SIG-M5 (cell line): ENCODE measurements at regions not wholly inside any gene's neighbourhood (a gene's known extent, or its start where the extent isn't known, plus 50 kb on each side); places are given as distances from the start of the nearest gene placed in this dataset.

Experiments used
- DNase-seq: peaks from one replicate; lab custom pipeline; 2025; lab: John Stamatoyannopoulos, UW

DNA sequence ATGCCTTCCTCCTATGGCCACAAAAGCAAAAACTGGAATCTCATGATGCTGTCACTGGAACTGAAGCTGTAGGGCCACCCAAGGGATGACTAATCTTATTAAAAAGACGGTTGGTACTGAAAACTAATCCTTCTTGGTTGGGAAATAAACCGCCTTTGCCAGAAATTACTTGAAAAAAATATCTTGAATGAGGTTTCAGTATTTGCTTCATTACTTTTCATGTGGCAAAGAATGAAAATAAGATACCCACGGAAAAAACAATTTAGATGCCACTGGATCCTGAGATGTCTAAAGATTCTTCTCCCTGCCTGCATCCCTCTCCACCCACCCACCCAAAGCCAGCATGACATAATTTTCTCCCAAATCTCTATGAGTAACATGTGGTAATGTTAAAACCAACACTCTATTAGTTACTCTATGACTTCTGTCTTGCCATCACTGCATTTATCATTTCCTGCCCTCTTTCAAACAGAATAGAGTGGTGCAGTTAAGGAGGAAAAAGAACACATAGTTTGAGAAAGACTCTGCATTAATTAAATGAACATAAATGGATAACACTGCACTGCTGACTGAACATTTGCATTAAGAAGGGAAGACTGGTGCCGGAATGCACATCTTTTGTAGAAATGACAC lies 111.8 kb upstream of the DPH6 start:
- DNase-seq, result no peak

DNA sequence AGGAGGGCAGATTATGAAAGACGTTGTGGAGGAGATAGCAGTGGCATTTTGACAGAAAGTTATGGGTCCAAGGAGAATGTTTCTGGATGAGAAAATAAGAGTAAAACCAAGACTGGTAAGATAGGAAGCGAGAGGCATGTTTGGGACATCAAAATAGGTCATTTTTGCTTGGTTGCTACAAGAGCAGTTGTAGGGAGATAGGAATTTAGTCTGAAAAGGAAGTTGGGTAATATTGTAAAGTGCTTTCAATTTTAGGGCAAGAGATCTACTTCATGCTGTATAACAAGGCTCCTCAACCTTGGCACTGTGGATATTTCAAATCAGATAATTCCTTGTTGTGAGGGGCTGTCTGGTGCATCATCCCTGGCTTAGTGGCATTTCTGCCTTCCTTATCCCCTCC lies 118.0 kb upstream of the DPH6 start:
- DNase-seq, result no peak

DNA sequence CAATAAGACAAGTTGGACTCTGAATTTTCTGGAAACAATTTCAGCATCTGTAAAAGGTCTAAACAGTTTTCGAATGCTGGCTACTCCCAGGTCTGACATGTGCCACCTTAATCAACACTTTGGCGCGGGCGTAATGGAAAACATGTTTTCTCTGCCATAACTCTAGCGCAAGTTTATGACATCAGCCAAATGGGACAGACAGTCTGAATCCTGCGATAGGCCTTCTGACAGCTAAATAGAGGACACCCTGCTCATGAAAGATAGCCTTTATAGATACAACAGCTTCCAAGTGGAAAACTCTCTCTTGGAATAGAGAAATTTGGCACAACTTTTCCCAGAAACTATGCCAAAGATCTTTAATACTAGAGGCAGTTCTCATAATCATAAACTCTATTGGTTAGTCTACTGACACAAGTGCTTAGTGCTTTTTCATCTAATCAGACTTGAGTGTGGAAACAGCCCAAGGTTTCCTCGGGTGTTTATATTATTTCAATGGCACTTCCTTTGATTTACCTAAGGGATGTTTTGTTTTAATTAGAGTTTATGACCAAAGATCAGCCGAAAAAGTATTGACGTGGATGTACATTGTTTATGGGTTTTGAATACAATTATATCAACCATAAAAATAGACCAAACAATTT lies 120.1 kb upstream of the DPH6 start:
- no peak for DNase-seq

DNA sequence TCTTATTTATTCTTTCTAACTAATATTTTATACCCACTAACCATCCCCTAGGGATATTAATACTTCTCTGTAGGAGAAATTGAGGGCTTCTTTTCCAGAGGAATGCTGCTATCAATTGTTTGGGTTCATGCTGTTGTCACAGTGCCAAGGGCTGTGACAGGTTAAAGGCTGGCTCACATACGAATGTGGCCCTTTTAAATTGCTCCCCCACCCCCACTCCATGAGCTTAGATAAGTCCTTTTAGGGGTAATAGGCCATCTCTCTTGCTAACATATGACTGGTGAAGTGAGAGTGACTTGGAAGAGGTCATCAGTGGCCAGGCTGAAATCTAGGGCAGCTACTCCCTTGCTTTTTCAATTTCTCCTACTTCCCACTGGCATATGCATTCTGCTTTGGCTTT lies 121.9 kb upstream of the DPH6 start:
- no peak for DNase-seq

DNA sequence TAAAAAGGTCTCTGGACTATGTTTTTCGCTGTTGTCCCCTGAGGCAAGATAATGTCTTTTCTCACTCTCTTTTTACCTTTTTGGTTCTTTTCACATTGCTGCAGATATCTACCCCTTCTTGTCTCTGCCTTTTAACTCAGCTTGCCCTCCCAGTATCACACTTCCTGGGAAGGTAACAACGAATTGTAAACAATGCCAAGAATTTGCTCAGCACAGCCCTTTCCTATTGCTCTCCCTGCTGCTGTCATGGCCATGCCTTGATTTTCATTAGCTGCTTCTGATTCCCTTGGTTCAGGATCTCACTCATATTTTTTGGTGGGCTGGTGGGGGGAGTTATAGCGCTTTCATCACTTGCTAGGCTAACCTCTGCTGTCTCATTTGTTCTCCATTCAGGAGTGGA lies 123.1 kb upstream of the DPH6 start:
- no peak for DNase-seq

DNA sequence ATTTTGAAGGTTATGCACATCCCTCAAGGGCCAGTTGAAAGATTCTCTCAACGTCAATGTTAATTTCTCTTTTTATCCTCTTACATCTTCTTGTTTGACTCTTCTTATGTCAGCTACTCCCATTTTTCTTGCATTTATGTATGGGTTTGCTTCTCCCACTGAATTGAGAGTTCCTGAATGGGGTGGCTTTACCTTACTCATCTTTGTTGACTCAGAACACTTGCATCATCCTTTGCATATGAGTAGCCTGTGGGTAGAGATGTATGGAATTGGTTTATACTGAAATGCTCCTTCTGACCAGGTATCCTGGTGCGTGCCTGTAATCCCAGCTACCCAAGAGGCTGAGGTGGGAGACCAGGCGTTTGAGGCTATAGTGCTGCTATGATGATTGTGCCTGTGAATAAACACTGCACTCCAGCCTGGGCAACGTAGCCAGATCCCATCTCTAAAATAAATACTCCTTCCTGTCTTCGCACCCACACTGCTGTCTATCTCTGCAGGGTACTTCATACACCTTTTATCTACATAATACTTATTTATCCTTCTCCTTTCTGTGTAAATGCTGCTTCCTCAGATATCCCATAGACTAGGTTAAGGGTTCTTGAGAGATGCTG lies 123.6 kb upstream of the DPH6 start:
- no peak for DNase-seq

DNA sequence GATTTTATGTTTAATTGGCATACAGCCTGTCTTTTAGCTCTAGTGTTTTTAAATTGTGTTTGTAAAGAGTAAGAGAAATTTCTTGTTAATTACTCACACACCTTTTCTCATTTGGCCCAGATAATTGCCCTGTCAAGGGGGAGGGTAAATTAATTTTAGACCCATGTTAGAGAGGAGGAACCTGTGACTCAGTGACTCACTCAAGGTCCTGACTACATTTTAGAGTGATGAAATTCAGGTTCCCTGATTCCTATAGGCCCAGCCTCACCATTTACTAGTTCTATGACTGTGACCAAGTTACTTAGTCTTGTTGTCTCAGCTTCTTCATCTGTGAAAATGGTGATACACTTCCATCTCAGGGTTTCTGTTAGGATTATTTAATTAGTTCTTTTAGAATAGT lies 125.2 kb upstream of the DPH6 start:
- no peak for DNase-seq

DNA sequence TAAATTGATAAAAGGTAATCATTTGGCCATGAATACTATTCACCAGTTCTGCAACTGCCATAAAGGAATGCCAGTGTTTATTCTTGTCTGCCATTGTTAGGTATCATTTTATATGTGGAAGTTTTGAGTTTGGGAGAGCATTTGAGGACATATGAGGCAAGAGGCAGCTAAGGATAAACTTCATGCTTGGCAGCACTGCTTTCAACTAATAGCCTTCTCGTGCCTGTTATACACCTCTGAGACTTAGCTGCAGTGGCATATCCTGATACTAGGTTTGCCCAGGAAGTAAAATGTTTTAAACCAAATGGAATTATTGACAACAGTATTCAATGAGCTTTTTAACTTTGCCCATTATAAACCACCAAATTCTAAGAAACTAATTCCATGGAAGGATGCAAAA lies 126.0 kb upstream of the DPH6 start:
- DNase-seq, result no peak

DNA sequence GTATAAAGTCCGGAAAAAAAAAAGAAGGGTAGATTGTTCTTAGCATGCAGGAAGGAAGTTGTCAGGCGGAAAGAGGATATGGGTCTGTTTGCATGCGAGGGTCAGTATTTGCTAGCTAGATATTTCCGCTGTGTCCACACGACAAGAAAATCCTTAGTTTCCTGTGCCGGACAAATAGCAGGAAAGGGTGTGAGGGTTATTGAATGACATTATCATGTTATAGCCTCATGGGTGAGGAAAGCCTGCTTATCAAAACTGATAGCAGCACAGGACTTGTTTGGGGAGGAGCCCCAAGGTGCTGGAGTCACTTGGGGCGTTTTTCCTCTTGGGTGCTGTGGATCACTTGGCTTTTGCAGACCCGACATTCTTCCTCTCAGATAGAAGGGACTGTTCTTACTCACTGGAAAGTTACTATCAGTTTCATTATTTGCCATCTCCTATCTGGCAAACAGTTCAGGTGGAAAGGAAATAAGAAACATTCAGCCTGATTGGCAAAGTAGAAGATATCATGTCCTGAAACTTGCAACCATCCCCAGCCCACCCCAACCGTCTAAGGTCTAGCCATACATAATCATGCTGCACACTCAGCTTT lies 127.2 kb upstream of the DPH6 start:
- no peak for DNase-seq

DNA sequence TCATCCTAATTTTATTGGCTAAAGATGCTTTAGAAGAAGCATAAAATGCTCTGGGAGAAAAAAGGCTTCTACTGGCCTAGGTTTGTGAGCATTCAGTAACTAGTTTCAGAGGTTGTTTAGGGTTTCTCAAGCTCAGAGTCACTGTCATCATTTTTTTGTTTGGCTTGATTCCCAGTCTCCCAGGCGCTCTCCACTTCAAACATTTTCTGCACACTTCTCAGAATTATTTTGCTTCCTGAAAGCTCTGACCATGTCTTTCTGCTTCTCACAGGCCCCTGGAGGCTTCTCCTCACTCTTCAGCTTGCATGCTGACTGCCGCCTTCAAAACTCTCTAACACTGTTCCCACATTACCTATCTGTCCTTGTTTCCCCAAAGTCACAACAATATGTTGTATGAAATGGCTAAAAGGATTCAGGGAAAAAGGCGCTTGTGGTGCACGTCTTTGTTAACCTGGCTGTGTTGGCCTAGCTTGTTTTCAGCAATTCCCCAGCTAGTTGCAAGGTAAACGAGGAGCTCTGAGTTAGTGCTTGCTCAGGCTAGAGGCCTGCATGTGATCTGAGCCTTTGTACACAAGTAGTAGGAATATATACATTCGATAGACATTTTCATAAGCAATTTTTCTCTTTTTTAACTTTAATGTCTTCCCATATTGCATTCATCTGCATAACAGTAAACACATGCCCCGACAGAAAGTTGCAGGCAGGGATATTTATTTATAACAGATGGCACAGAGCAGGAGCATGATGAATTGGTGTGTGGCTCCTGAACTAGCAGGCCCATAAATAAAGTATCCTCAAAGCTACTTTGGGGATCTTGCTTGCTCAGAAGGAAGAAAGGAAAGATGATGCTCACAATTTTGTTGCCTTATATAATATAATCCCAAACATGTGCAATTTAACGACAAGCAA lies 129.2 kb upstream of the DPH6 start:
- DNase-seq, result no peak

DNA sequence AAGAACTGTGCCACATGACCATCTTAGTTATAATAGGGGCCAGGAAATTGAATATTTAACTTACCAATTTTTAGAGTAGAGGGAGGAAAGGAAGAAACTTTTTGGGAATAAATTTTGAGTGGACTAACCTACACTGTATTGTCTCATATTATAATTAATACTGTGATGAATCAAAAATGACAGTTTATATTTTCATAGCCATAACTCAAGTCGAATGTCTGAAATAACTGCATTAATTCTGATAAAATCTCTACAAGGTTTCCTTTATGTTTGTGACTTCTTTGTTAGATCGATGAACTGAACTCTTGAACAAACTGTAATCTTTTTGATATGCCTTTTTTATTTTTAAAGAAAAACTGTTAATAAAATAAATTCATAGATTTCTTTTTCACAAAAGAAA lies 132.8 kb upstream of the DPH6 start:
- no peak for DNase-seq

DNA sequence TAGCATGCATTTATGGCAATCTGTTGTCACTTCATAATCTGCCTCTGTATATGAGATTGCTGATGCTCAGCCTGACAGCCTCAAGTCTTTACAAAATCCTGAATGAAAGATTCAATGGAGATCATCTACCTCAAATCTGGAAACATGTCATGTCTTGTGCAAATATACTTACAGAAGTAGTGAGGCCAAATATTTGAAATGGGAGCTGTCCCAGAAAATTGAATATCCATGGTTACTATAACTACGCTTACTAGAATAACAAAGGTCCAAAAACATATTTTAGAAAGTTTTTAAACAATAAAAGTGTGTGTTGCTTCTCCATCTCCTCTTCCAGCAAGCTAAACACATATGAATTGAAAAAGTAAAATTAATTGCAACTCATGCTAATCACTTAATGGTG lies 133.2 kb upstream of the DPH6 start:
- no peak for DNase-seq

DNA sequence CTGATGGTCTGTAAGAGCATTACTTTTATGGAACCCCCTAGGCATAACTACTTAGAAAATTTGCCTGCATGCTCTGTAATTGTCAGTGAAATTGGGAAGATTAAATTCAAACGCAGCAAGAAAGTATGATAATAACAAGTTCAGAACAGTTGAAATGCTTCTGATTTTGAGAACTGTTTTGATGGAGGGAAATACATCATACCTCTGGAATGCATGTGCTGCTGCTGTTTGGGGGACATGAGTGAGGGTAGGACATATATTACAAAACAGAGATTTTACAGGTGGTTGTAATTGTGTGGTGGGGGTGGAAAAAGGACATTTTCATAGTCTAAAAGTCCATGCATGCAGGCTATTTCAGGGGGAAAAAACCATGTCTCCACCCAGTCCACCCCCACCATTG lies 135.0 kb upstream of the DPH6 start:
- no peak for DNase-seq

DNA sequence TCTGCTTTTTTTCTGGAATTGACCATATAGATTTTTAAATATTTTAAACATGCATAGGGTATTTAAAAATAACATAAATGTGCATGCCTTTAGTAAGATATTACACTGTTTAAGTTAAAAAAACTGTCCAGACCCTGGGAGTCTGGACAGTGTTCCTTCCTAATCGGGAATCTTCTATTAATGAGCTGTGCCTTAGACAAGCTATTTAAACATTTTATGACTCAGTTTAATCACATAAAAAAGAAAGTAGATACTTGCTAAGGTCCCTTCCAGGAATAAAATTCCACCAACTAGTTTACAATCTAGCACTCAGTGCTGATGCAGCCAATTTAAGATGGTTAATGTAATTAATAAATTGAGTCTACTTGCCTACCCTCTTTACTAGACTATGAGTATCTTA lies 140.4 kb upstream of the DPH6 start:
- no peak for DNase-seq

DNA sequence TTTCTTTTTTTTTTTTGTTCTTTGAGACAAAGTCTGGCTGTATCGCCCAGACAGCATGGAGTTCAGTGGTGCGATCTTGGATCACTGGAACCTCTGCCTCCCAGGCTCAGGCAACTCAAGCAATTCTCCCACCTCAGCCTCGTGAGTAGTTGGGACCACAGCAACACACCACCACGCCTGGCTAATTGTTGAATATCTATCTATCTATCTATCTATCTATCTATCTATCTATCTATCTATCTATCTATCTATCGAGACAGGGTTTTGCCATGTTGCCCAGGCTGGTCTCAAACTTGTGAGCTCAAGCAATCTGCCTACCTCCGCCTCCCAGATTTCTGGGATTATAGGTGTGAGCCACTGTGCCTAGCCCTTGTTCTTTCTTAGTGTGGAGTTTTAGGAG lies 143.3 kb upstream of the DPH6 start:
- DNase-seq, result no peak

DNA sequence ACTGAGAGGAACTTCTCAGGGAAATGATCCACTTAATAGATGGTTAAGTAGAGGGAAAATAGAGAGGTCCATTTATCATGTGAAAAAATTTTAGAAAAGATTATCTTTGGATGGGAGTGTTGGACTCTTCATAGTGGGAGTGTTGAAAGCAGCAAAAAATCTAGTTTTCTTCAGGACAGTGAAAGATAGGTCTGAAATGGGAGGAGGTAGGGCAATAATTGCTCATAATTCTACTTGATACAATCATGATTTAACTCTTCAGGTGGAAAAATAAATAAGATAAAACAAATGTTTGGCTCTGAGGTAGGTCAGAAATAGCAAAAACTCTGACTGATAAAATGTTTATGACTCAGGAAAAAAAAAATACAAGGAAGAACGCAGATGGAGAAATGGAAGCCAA lies 144.1 kb upstream of the DPH6 start:
- no peak for DNase-seq

DNA sequence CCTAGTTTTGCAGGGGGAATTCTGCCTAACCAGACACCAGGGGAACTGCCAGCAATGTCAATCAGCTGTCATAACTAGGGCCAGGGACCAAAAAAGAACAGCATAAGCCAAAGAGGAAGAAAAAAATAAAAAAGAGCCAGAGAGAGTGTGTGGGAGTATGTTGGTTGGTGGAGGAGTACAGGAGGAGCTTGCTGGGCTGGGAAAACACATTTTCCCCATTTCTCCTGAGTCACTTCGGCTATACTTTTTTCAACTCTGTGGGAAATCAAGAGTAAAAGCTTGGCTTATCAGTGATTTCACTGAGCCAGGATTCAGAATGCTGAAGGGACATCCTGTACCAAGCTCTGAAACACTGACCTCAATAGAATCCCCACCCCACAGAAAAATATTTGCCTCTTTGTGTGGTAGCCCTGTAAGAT lies 144.7 kb upstream of the DPH6 start:
- no peak for DNase-seq

DNA sequence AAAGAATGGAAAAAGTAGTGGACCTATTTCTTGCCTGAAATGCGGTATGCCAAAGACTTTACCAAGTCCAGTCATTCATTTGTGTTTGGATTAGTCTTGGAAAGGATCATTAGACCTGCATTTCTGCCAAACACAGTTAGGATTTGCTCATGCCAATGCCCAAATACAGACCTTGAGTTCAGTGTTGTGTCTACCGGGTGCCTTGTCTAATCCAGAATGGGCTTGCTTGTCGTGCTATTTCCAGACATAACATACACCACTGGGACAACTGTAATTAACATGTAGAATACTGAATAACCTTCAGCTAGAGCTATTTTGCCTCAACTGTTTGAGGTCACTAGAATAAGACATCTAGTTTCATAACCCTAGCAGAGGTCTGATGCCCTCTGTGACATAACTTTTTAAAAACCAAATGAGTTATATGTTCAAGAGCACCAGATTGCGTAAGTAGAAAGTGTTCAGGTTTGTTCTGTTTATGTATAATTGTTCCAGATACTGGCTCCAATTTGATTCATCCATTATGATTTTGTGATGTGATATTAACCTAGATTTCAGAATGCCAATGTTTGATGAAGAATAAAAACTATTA lies 145.3 kb upstream of the DPH6 start:
- DNase-seq, result no peak

DNA sequence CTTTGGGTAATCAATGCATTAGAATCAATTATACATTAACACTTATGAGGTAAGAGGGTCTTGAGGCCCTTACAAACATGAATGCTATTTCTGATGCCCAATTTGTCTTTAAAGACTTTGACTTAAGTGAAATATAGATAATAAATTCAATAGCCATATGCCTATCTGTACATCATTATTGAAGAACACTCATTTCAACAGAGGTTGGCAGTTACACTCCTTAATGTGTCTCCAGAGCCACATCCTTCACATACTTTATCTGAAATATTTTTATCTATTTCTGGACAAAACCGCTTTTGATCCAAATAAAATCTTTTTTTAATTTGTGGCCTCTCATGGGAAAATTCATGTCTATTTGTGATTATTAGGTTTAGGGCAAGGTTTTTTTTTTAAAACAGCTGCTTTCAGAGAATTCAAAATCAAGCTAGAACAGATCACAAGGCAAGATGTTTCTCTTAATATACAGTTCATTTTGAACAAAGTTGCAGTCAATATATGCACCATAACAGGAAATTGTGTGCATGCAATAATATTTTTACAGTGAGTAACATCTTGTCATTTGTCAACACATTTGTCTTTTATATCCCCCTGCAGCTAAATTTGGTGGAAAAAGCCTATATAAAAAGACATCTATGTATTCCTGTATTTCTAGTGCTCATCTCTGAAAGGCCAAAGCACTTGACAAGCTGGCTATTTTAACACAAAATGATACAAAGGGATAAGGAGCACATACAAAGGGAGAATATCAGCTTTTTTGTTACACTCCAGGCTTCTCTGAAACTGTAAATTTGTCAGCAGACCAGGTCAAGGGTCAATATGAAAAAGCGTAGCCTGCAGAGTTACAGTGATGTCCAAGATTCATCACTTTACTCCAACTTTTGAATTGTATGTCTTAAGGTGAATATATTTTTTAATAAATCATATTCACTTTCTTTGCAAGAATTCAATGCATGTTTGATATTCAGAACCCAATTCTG lies 146.2 kb upstream of the DPH6 start:
- no peak for DNase-seq

DNA sequence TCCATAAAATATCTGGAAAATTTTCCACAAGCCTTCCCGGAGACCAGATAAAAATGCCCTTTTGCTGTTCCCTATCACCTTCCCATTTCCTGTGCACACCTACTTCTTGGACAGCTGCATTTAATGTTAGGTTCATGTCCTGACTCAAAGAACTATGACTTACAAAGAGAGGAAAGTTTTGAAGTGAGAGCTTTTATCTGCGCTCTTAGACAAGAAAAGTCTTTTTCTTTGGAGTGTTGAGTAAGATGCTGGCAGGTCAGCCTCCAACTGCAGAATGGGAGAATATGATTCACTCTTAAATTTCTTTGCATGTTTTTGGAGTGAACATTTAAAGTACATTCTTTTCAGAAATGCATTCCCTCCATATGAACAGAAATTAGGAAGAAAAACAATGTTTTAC lies 147.3 kb upstream of the DPH6 start:
- no peak for DNase-seq

DNA sequence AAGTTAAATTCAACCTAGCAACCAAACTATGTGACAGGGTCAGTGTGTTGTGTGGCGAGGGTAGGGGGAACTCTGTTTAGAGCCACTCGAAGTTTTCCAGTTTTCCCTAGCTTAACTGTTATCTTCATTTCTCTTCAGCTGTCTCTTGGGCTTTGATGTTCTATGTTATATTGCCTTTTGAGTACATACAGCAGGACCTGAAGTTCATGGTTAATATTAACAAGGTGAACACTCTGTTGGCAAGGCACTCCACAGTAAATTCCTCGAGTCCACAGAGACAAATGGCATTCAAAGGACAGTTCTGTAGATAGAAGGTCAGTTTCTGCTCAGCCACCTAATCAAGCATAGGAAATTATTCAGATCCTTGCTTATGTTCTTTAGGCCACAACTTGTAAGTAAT lies 147.9 kb upstream of the DPH6 start:
- DNase-seq, result no peak
